ENCODE measurements at regions not wholly inside any gene's neighbourhood (a gene's known extent, or its start where the extent isn't known, plus 50 kb on each side); places are given as distances from the start of the nearest gene placed in this dataset.

DNA sequence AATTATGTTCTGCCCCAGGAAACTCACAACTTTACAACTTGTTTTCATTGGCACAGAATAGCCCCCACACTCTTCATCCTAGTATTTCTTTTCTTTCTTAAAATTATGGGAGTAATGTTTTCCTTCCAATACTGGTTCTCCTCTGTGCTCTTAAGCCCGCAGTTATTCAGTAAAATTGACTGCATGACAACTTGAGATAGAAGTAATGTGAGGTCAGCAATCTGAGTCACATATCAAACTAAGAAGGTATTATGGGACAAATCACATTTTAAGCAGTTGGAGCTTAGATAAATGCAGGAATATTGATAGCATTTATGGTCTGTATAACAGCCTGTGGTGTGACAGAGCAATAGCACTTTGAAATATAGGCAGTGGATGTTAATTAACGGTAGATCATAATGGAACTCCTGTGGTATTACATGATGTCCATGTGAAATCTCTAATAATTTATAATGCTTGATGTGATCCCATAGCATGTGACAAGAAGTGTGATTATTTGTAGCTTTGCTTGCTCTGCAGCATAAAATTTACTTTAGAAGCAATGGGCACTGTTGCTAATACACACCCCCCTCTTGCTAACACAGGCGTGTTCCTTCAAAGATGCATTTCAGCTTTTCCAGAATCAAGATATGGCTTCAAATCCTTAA lies 351.4 kb upstream of the CDH20 start:
- intact Hi-C loops (cut with DNase I): no loop called here
- no peaks in the 10 kb centered on the region for H3K4me1 ChIP-seq
- no peak for DNase-seq
- ATAC-seq: no peak
- TF ChIP-seq, protein P1, sequence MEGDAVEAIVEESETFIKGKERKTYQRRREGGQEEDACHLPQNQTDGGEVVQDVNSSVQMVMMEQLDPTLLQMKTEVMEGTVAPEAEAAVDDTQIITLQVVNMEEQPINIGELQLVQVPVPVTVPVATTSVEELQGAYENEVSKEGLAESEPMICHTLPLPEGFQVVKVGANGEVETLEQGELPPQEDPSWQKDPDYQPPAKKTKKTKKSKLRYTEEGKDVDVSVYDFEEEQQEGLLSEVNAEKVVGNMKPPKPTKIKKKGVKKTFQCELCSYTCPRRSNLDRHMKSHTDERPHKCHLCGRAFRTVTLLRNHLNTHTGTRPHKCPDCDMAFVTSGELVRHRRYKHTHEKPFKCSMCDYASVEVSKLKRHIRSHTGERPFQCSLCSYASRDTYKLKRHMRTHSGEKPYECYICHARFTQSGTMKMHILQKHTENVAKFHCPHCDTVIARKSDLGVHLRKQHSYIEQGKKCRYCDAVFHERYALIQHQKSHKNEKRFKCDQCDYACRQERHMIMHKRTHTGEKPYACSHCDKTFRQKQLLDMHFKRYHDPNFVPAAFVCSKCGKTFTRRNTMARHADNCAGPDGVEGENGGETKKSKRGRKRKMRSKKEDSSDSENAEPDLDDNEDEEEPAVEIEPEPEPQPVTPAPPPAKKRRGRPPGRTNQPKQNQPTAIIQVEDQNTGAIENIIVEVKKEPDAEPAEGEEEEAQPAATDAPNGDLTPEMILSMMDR (IDR thresholded peaks at IDR 0.05): no peak
- TF ChIP-seq POLR2A (IDR thresholded peaks at IDR 0.05): no peak
- WGBS (ENCODE audit: insufficient coverage, low coverage, low lambda C conversion rate, missing lambda C conversion rate): 52% methylated on average over 3 of the region's 3 CpGs
- H3K27me3 ChIP-seq: no peaks in the 10 kb centered on the region
- H3K9me3 ChIP-seq: no peaks in the 10 kb centered on the region
- H3K4me3 ChIP-seq: no peak overlapping the region
- H3K36me3 ChIP-seq: no peaks in the 10 kb centered on the region
- no peak overlapping the region for H3K27ac ChIP-seq

DNA sequence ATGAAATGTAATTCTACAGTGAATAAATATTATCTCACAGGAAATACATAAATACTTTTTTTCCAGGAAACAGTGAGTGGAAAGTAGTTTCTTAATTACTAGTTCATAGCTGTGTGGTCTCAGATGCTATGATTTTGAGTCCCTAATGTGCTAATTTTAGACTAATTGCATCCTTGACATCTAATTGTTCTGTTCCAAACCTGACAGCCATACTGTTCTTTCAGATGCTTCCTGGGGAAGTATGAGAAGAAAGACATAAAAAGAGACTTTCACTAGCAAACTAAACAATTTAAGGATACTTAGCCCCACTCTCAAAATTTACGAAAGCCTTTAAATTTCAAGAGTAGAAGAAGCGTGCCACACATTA lies 350.9 kb upstream of the CDH20 start:
- H3K9me3 ChIP-seq: no peaks in the 10 kb centered on the region
- intact Hi-C loops (cut with DNase I): no loop called here
- no peak overlapping the region for H3K4me3 ChIP-seq
- no peaks in the 10 kb centered on the region for H3K4me1 ChIP-seq
- no peak for TF ChIP-seq POLR2A (IDR thresholded peaks at IDR 0.05)
- TF ChIP-seq, protein P1 (IDR thresholded peaks at IDR 0.05): no peak
- H3K27ac ChIP-seq: no peak overlapping the region
- no peaks in the 10 kb centered on the region for H3K27me3 ChIP-seq
- no peaks in the 10 kb centered on the region for H3K36me3 ChIP-seq
- 37% methylated on average over 2 of the region's 2 CpGs for WGBS (ENCODE audit: insufficient coverage, low coverage, low lambda C conversion rate, missing lambda C conversion rate)
- ATAC-seq (no peak), DNase-seq (no peak)

DNA sequence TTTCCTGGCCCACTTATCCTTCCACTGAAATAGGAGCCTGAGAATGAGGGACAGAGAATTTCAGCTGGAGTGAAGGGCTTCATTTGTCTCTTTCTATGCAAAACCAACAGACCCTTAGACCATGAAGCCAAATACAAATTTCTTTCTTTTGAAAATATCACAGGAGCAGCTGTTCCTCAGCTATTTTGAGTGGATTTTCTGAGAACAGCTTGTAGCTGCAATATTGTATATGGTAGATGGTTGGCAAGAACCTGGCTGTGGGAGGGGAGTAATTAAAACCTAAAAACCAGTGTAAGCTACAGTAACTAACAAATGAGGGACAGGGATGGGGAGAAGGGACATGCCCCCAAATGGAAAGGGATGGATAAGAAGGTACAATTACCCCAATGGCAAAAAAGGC lies 350.3 kb upstream of the CDH20 start:
- DNase-seq (no peak), ATAC-seq (no peak)
- no peak overlapping the region for H3K27ac ChIP-seq
- H3K36me3 ChIP-seq: no peaks in the 10 kb centered on the region
- intact Hi-C loops (cut with DNase I): no loop called here
- H3K4me1 ChIP-seq: no peaks in the 10 kb centered on the region
- TF ChIP-seq, protein P1 (IDR thresholded peaks at IDR 0.05): no peak
- no peak for TF ChIP-seq POLR2A (IDR thresholded peaks at IDR 0.05)
- H3K9me3 ChIP-seq: no peaks in the 10 kb centered on the region
- H3K27me3 ChIP-seq: no peaks in the 10 kb centered on the region
- no peak overlapping the region for H3K4me3 ChIP-seq

DNA sequence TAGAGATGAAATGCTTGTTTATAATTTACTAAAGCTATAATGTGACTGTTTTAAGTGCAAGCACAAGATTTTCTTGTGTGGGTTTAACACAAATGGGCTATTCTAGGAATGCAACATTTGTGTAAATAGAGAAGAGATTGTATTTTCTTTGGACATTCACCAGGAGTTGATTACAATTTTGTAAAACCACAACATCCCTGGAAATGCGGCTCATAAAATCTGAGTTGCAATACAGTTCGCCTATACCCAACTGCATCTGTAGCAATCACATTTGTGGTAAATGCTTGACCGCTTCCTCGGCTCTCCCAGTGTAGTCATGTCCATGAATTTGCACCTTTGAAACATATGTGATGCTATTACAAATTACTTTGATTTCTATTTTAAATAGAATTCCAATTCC lies 348.7 kb upstream of the CDH20 start:
- Histone ChIP-seq H3K36me3 (no peaks in the 10 kb centered on the region), H3K4me1 (no peaks in the 10 kb centered on the region), H3K9me3 (no peaks in the 10 kb centered on the region), H3K27me3 (no peaks in the 10 kb centered on the region), H3K4me3 (no peak overlapping the region), H3K27ac (no peak overlapping the region)
- WGBS (ENCODE audit: insufficient coverage, low coverage, low lambda C conversion rate, missing lambda C conversion rate): 66% methylated on average over 4 of the region's 4 CpGs
- TF ChIP-seq, protein P1 (IDR thresholded peaks at IDR 0.05): no peak
- TF ChIP-seq POLR2A (IDR thresholded peaks at IDR 0.05): no peak
- DNase-seq: no peak
- intact Hi-C loops (cut with DNase I): no loop called here
- no peak for ATAC-seq

DNA sequence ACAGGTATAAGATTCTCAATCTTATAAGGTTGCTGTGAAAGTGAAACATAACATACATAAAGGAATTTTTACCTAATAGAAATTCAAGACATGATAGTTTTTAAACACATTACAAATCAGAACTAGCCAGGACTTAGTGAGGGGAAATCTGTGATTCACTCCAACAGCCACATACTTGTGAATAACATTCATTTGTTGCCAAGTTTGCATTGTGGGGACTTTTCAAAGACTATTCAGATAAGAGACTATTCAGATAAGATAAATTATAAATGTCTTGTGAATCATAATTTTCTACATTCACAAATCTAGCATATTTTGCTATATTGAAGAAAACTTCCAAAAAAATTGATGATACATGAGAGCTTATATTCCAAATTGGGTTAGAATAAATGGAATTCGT lies 345.3 kb upstream of the CDH20 start:
- H3K36me3 ChIP-seq: no peaks in the 10 kb centered on the region
- TF ChIP-seq POLR2A (IDR thresholded peaks at IDR 0.05): no peak
- TF ChIP-seq, protein P1 (IDR thresholded peaks at IDR 0.05): no peak
- no peak overlapping the region for H3K27ac ChIP-seq
- H3K4me3 ChIP-seq: no peak overlapping the region
- H3K9me3 ChIP-seq: no peaks in the 10 kb centered on the region
- no peaks in the 10 kb centered on the region for H3K4me1 ChIP-seq
- no peaks in the 10 kb centered on the region for H3K27me3 ChIP-seq
- DNase-seq (no peak), ATAC-seq (no peak)
- intact Hi-C loops (cut with DNase I): no loop called here
- WGBS (ENCODE audit: insufficient coverage, low coverage, low lambda C conversion rate, missing lambda C conversion rate): 27% methylated on average over 1 of the region's 1 CpG
